Tibial artery (tissue), 4 donors: ENCODE measurements at regions not wholly inside any gene's neighbourhood (a gene's known extent, or its start where the extent isn't known, plus 50 kb on each side); places are given as distances from the start of the nearest gene placed in this dataset.

Experiments used
- DNase-seq, 2 donors: peaks; one replicate each; pipeline ENCODE4 v3.0.0-alpha.2; 2019
- H3K27ac ChIP-seq, 2 donors: fragments of 200-600 bp; sonication (generic) in 1 of 2; 1 replicate in 1 of 2; 2 replicates in 1 of 2; pipeline ENCODE4 v1.5.1; 2018 to 2019; ENCODE audit warnings: mild to moderate bottlenecking in 1 of 2
- H3K27me3 ChIP-seq, 2 donors: fragments of 200-600 bp; sonication (generic) in 1 of 2; one replicate each; pipeline versions ENCODE4 v1.5.1 to v1.6.0; 2016 to 2019
- H3K36me3 ChIP-seq, 3 donors: fragments of 200-600 bp; sonication (generic) in 2 of 3; one replicate each; pipeline ENCODE4 v1.5.1; 2016 to 2019; ENCODE audit warnings: mild to moderate bottlenecking in 2 of 3
- H3K4me1 ChIP-seq, 4 donors: fragments of 200-600 bp; sonication (generic) in 2 of 4; 1 replicate in 3 of 4; 2 replicates in 1 of 4; pipeline ENCODE4 v1.5.1; 2016 to 2019
- H3K4me3 ChIP-seq, 2 donors: fragments of 200-600 bp; sonication (generic) in 1 of 2; 1 replicate in 1 of 2; 2 replicates in 1 of 2; pipeline ENCODE4 v1.5.1; 2018 to 2019; ENCODE audit warnings: mild to moderate bottlenecking in 2 of 2
- H3K9me3 ChIP-seq, 3 donors: fragments of 200-600 bp; sonication (generic) in 1 of 3; one replicate each; pipeline ENCODE4 v1.5.1; 2016 to 2019
- CTCF ChIP-seq, 2 experiments: fragments of 200-600 bp in 1 of 2; fragments of 450-650 bp in 1 of 2; IDR thresholded peaks; one replicate each; pipeline ENCODE4 v1.5.1; 2017 to 2019; ENCODE audit warnings: antibody characterized with exemption in 2 of 2, mild to moderate bottlenecking in 1 of 2, moderate library complexity in 1 of 2
- intact Hi-C: fragments of 100-400 bp; cut with DNase I; formaldehyde crosslinking; loops from one replicate; pipeline ENCODE4 v1.15.0; 2023; ENCODE audit warnings: low total_unique reads

DNA sequence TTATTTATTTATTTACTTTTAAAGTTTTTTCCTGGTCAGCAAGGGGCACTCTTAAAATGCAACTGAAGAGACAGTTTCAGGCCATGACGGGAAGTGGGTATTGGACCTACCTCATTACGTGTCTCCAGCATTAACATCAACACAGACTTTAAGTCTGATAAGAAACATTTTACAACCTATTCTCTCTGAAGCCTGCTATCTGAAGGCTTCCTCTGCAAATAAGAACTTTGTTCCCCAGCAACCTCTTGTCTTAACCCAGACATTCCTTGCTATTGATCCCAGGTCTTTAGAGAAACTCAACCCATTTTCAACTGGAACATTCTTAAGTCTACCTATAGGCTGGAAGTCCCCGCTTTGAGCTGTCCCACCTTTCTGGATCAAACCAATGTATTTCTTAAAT lies 258.3 kb upstream of the TMPRSS15 start:
- intact Hi-C loops, result no loop called here
- H3K9me3 ChIP-seq, result no peaks in the 10 kb centered on the region
- H3K4me1 ChIP-seq, result no peaks in the 10 kb centered on the region
- no peak for DNase-seq
- no peak for TF ChIP-seq CTCF (IDR thresholded peaks at IDR 0.05)
- no peak overlapping the region for H3K4me3 ChIP-seq
- H3K27me3 ChIP-seq, result no peaks in the 10 kb centered on the region
- H3K27ac ChIP-seq, result no peak overlapping the region
- no peaks in the 10 kb centered on the region for H3K36me3 ChIP-seq

DNA sequence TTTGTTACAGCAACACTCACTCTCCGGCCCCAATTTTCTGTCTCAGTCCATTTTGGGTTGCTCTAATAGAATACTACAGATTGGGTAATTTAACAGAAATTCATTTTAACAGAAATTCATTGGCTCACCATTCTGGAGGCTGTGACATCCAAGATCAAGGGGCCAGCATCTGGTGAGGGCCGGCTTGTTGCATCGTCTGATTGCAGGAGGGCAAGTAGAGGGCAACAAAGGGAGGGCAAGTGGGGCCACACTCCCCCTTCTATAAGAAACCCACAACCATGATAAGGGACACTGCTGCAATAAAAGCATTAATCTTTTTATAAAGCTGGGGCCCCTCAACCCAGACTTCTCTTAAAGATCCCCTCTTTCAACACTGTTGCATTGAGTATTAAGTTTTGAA lies 260.1 kb upstream of the TMPRSS15 start:
- intact Hi-C loops, result no loop called here
- H3K36me3 ChIP-seq, result no peaks in the 10 kb centered on the region
- no peaks in the 10 kb centered on the region for H3K27me3 ChIP-seq
- DNase-seq, result no peak
- no peaks in the 10 kb centered on the region for H3K9me3 ChIP-seq
- H3K4me3 ChIP-seq, result no peak overlapping the region
- no peak for TF ChIP-seq CTCF (IDR thresholded peaks at IDR 0.05)
- no peak overlapping the region for H3K27ac ChIP-seq
- no peaks in the 10 kb centered on the region for H3K4me1 ChIP-seq

- no peak for DNase-seq
- no peak for TF ChIP-seq CTCF (IDR thresholded peaks at IDR 0.05)
- Histone ChIP-seq H3K4me1 (no peaks in the 10 kb centered on the region), H3K4me3 (no peak overlapping the region), H3K27me3 (no peaks in the 10 kb centered on the region), H3K9me3 (no peaks in the 10 kb centered on the region), H3K36me3 (no peaks in the 10 kb centered on the region), H3K27ac (no peak overlapping the region)
- intact Hi-C loops, result no loop called here
These were observed 263.1 kb upstream of the TMPRSS15 start for GRCh38 chr21:18666725-18667124.

GRCh38 chr21:18673789-18674188 lies 270.2 kb upstream of the TMPRSS15 start:
- Histone ChIP-seq H3K4me1 (no peaks in the 10 kb centered on the region), H3K4me3 (no peak overlapping the region), H3K36me3 (no peaks in the 10 kb centered on the region), H3K27me3 (no peaks in the 10 kb centered on the region), H3K27ac (no peak overlapping the region), H3K9me3 (no peaks in the 10 kb centered on the region)
- TF ChIP-seq CTCF (IDR thresholded peaks at IDR 0.05), result no peak
- intact Hi-C loops, result loop anchor here (1.0 kb wide), 1 partner anchor 23 kb away; no protein-coding TSS in a partner anchor
- no peak for DNase-seq

GRCh38 chr21:18677632-18678031 lies 274.0 kb upstream of the TMPRSS15 start:
- TF ChIP-seq CTCF (IDR thresholded peaks at IDR 0.05), result no peak
- Histone ChIP-seq H3K4me3 (no peak overlapping the region), H3K27ac (no peak overlapping the region), H3K4me1 (no peaks in the 10 kb centered on the region), H3K9me3 (no peaks in the 10 kb centered on the region), H3K27me3 (no peaks in the 10 kb centered on the region), H3K36me3 (no peaks in the 10 kb centered on the region)
- no peak for DNase-seq
- intact Hi-C loops, result no loop called here

DNA sequence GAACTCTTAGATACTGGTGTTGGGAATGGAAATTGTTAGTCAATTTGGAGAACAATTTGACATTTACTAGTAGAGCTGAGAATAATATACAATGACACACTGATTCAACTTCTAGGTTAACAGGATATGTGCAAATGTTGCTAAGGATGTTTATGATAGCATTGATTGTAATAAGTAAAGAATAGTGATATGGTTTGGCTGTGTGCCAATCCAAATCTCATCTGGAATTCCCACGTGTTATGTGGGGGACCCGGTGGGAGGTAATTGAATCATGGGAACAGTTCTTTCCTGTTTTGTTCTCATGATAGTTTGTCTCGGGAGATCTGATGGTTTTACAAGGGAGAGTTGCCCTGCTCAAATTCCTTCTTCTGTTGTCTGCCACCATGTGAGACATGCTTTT lies 302.4 kb upstream of the TMPRSS15 start:
- Histone ChIP-seq H3K4me3 (no peak overlapping the region), H3K27ac (no peak overlapping the region), H3K4me1 (no peaks in the 10 kb centered on the region), H3K27me3 (no peaks in the 10 kb centered on the region), H3K9me3 (no peaks in the 10 kb centered on the region), H3K36me3 (no peaks in the 10 kb centered on the region)
- intact Hi-C loops, result no loop called here
- no peak for TF ChIP-seq CTCF (IDR thresholded peaks at IDR 0.05)
- DNase-seq, result no peak
